GM12873 (cell line): ENCODE measurements at regions not wholly inside any gene's neighbourhood (a gene's known extent, or its start where the extent isn't known, plus 50 kb on each side); places are given as distances from the start of the nearest gene placed in this dataset.

Source experiments
- TF ChIP-seq, protein P1 (sequence below): IDR thresholded peaks from 2 replicates; pipeline ENCODE4 v1.5.1; 2012; ENCODE audit warnings: low read depth, mild to moderate bottlenecking, moderate library complexity, low read length, control low read depth; ENCODE audit not compliant: insufficient read depth; ENCODE audit errors: missing control alignments

DNA sequence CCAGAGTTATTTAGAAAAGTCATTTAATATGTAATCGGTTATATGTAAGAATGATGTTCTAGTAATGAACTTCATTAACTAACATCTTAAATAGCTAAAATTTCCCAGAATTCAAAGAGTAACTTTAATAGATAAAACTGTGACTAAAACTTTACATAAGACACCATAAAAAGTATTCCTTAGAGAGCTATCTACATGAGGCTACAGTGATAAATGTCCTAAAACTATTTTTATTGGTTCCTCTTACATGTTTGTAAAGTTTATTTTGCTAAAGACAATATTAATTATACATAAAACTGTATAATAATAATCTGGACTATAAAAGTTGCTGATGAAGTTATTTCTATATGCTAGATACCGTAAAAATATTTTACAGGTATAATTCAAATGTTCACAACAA, 897.7 kb upstream of the EPHA5 start:
- TF ChIP-seq, protein P1, sequence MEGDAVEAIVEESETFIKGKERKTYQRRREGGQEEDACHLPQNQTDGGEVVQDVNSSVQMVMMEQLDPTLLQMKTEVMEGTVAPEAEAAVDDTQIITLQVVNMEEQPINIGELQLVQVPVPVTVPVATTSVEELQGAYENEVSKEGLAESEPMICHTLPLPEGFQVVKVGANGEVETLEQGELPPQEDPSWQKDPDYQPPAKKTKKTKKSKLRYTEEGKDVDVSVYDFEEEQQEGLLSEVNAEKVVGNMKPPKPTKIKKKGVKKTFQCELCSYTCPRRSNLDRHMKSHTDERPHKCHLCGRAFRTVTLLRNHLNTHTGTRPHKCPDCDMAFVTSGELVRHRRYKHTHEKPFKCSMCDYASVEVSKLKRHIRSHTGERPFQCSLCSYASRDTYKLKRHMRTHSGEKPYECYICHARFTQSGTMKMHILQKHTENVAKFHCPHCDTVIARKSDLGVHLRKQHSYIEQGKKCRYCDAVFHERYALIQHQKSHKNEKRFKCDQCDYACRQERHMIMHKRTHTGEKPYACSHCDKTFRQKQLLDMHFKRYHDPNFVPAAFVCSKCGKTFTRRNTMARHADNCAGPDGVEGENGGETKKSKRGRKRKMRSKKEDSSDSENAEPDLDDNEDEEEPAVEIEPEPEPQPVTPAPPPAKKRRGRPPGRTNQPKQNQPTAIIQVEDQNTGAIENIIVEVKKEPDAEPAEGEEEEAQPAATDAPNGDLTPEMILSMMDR = no peak

DNA sequence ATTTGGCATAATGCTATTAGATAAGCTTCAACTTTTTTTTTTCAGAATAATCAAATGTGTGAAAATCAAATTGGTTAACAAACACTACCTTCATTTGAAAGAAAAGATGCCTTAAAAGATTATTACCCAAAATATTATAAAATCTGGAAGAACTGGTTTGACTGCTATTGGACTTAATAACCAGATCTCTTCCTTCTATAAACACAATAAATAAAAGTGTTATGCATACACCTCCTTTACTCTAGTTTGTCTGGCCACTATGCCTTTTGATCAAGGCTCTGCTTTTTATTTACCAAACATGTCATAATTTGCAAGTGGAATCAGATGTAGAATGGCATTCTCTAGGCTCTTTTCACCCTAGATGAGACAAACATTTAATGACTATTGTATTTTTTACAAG, 897.3 kb upstream of the EPHA5 start:
- TF ChIP-seq, protein P1 = no peak

DNA sequence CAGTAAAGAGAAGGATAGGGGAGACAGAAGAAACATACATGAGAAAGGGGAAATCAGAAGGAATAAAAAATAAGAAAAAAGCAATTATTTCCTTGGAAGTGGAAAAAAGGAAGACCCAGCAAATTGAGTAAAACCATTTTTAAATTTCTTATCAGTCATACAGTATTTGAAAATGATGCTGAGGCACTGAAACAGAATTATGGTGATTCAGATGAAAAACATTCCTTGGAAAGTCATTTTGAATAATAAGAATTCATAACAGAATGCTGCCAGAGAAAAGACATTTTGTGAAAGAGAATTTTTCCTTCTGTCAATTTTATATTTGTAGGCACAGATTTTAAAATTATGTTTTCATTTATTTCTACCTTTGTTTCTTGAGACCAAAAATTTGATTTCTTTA, 895.5 kb upstream of the EPHA5 start:
- TF ChIP-seq, protein P1 = no peak

DNA sequence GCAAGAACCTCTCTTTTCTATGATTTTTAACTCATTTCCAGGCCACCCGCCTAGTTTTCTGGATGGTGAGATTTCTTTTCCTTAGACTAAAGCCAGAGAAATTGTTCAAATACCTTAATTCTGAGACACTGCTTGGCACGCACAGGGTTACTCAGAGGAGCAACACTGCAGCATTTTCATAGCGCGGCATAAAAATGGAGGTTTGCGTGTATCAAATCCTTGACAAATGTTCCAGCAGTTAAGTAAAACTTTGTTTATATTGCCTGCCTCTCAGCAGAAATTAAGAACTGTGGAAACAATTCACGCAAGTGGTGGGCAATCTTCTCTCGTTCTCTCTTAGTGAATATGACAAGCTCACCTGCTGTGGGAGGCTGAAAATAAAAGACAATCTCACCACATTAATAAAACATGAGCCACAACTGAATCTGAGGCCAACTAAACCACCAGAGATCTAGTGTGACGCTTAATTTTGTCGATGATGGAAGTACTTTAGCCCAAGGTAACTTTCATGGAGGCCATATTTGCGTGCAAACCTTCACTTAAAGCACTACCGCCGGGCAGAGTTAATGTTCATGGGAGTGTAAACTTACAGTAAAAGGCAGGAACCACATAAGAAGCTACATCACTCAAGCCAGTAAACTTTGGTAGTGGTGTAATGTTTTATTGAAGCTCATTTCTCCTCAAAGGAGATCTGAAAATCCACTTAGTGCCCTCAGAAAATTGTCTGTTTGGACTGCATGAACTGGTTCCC, 894.8 kb upstream of the EPHA5 start:
- TF ChIP-seq, protein P1 = no peak

DNA sequence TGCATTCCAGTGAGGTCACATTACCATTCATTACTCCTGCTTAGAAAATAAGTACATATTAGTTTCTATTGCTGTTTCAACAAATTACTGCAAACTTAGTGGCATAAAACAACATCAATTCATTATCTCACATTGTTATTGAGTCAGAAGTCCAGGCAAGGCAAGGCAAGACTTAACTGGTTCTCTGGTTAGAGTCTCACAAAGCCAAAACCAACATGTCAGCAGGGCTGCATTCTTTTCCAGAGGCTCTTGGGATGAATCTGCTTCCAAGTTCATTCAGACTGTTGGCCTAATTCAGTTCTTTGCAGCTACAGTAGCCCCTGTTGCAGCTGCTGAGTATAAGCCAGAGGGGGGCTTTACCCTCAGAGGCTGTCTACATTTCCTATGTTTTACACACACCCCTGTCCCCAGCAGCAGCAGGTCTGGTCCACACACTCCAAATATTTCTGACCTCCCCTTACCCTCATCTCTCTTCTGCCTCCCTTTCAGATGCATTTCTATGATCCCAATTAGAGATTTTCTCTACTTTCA, 892.1 kb upstream of the EPHA5 start:
- TF ChIP-seq, protein P1 = no peak

DNA sequence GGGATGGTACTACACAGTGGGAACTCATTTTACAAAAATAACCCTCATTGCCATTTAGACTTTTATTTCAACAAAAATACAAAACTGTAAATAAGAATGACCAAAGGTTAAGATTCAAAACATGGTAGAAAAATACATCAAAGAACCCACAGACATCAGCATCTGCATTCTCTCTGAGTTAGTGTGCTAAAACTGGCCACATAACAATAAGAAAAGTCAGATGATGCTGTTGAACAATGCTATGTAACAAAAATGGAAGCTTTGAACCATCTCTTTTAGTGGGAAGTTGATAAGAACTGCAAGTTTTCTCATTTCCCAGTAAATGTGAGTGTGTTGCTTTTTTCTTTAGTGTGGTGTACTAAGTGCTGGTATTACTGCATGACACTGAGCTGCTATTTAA, 888.4 kb upstream of the EPHA5 start:
- TF ChIP-seq, protein P1 = no peak

DNA sequence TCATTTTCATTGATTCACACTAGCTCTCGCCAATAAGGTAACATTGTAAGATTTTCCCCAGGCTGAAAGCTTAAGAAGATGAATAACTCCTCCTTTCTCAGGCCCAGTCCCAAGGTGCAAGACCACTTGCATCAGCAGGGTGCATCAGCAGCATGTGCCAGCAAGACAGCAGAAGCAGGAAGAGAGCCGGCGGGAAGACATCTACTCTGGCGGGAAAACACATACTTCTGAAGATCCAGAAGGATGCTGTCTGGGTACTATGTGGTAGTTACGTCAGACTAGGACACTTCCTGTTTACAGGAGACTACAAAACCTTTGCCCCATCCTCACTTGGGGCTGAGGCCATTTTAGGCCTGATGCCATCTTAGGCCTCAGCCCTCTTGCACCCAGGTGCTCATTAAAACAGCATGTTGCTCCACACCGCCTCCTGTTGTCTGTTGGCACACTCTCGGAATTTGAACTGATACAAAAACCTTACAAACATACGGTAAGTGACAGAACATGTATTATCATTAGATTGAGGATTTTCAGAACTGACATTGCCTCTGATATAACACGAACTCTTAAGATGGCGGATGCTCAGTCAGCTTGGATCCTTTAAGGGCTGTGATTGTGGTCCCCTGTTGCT, 886.5 kb upstream of the EPHA5 start:
- TF ChIP-seq, protein P1 = no peak
